NCI-H2081 (cell line): ENCODE measurements at regions not wholly inside any gene's neighbourhood (a gene's known extent, or its start where the extent isn't known, plus 50 kb on each side); places are given as distances from the start of the nearest gene placed in this dataset.
"Not testable (repeated sequence)": the region's sequence is repeated elsewhere in the genome, so short reads cannot be mapped to it uniquely, and the experiment has no call there.

Experiments
- DNase-seq, 2 experiments: peaks; one replicate each; lab custom pipeline; 2025; lab: John Stamatoyannopoulos, UW

GRCh38 chr12:71385155-71385554, 54.4 kb upstream of the LGR5 start:
- no peak for DNase-seq

- DNase-seq, result not testable (repeated sequence)
Observed at GRCh38 chr12:71376711-71377355, 62.8 kb upstream of the LGR5 start.

GRCh38 chr12:71371122-71371521, 68.5 kb upstream of the LGR5 start:
- no peak for DNase-seq

- DNase-seq, result no peak
Observed at GRCh38 chr12:71360013-71360412, 79.6 kb upstream of the LGR5 start.

- DNase-seq, result no peak
Observed at GRCh38 chr12:71356569-71356968, 83.0 kb upstream of the LGR5 start.

GRCh38 chr12:71354871-71355270, 84.7 kb upstream of the LGR5 start:
- DNase-seq, result no peak

- no peak for DNase-seq
Observed at GRCh38 chr12:71353607-71354006, 86.0 kb upstream of the LGR5 start.

- no peak for DNase-seq
Observed at GRCh38 chr12:71349950-71350349, 89.6 kb upstream of the LGR5 start.

GRCh38 chr12:71338933-71339332, 100.7 kb upstream of the LGR5 start:
- DNase-seq, result no peak

- DNase-seq, result no peak
Observed at GRCh38 chr12:71335963-71336257, 103.7 kb upstream of the LGR5 start.

- DNase-seq, result no peak
Observed at GRCh38 chr12:71335151-71335962, 104.2 kb upstream of the LGR5 start.

GRCh38 chr12:71333418-71333817, 106.2 kb upstream of the LGR5 start:
- no peak for DNase-seq

- no peak for DNase-seq
Observed at GRCh38 chr12:71329956-71330355, 109.6 kb upstream of the LGR5 start.

GRCh38 chr12:71321531-71321930, 118.1 kb upstream of the LGR5 start:
- no peak for DNase-seq

- DNase-seq, result no peak
Observed at GRCh38 chr12:71321130-71321529, 118.5 kb upstream of the LGR5 start.

GRCh38 chr12:71315328-71315985, 124.1 kb upstream of the LGR5 start:
- DNase-seq, result no peak

- DNase-seq, result no peak
Observed at GRCh38 chr12:71312768-71313403, 126.7 kb upstream of the LGR5 start.

- DNase-seq, result not testable (repeated sequence)
Observed at GRCh38 chr12:71311611-71312010, 128.0 kb upstream of the LGR5 start.

GRCh38 chr12:71306808-71307207, 132.8 kb upstream of the LGR5 start:
- DNase-seq, result no peak

- no peak for DNase-seq
Observed at GRCh38 chr12:71304306-71304705, 135.3 kb upstream of the LGR5 start.

- DNase-seq, result no peak
Observed at GRCh38 chr12:71303199-71303598, 136.4 kb upstream of the LGR5 start.

GRCh38 chr12:71300772-71301675, 138.6 kb upstream of the LGR5 start:
- no peak for DNase-seq
